ENCODE measurements at regions not wholly inside any gene's neighbourhood (a gene's known extent, or its start where the extent isn't known, plus 50 kb on each side); places are given as distances from the start of the nearest gene placed in this dataset.

- TF ChIP-seq TBL1XR1 (IDR thresholded peaks at IDR 0.05; ENCODE audit: borderline replicate concordance, low read length, partially characterized antibody) (no peak), ZMYM4 (CRISPR knock-in tag; IDR thresholded peaks at IDR 0.05) (no peak), ZNF343 (CRISPR knock-in tag; IDR thresholded peaks at IDR 0.05) (no peak), RBM39 (IDR thresholded peaks at IDR 0.05; ENCODE audit: low read depth, low read length, poor library complexity, severe bottlenecking) (no peak), CBFB (CRISPR knock-in tag; IDR thresholded peaks at IDR 0.05) (no peak), CREB1 (IDR thresholded peaks at IDR 0.05) (no peak), CREB1 (CRISPR knock-in tag; IDR thresholded peaks at IDR 0.05) (no peak), GABPA (IDR thresholded peaks at IDR 0.05; ENCODE audit: low read depth, low read length) (no peak), GABPA (CRISPR knock-in tag; IDR thresholded peaks at IDR 0.05; ENCODE audit: low read depth) (no peak), EP300 (IDR thresholded peaks at IDR 0.05; ENCODE audit: low read depth in 2 of 2, low read length in 2 of 2) (no peak), EP300 (CRISPR knock-in tag; IDR thresholded peaks at IDR 0.05; ENCODE audit: borderline replicate concordance) (no peak)
- TF ChIP-seq, protein P1, sequence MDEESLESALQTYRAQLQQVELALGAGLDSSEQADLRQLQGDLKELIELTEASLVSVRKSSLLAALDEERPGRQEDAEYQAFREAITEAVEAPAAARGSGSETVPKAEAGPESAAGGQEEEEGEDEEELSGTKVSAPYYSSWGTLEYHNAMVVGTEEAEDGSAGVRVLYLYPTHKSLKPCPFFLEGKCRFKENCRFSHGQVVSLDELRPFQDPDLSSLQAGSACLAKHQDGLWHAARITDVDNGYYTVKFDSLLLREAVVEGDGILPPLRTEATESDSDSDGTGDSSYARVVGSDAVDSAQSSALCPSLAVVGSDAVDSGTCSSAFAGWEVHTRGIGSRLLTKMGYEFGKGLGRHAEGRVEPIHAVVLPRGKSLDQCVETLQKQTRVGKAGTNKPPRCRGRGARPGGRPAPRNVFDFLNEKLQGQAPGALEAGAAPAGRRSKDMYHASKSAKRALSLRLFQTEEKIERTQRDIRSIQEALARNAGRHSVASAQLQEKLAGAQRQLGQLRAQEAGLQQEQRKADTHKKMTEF (CRISPR knock-in tag; IDR thresholded peaks at IDR 0.05), result no peak
Measured at GRCh38 chr4:127580300-127580699, 52.5 kb upstream of the INTU start.
